Fibroblast of lung (primary cell): ENCODE measurements at regions not wholly inside any gene's neighbourhood (a gene's known extent, or its start where the extent isn't known, plus 50 kb on each side); places are given as distances from the start of the nearest gene placed in this dataset.

Source experiments
- DNase-seq, 2 donors: peaks; one replicate each; pipeline versions ENCODE4 v3.0.0 to v3.0.0-alpha.2; 2010; ENCODE audit warnings: low read depth in 2 of 2
- H2AFZ ChIP-seq: 2 replicates; pipeline ENCODE4 v1.5.1; 2012; ENCODE audit warnings: low read length, control low read depth, inconsistent platforms
- H3K27ac ChIP-seq: 2 replicates; pipeline ENCODE4 v1.5.1; 2011; ENCODE audit warnings: low read length, control low read depth; ENCODE audit not compliant: insufficient read depth
- H3K27me3 ChIP-seq: 2 replicates; pipeline ENCODE4 v1.5.1; 2011; ENCODE audit warnings: mild to moderate bottlenecking, low read length; ENCODE audit not compliant: control insufficient read depth, insufficient read depth
- H3K36me3 ChIP-seq: 2 replicates; pipeline ENCODE4 v1.5.1; 2011; ENCODE audit warnings: low read length; ENCODE audit not compliant: control insufficient read depth, insufficient read depth
- H3K4me1 ChIP-seq: 2 replicates; pipeline ENCODE4 v1.5.1; 2011; ENCODE audit warnings: low read length; ENCODE audit not compliant: control insufficient read depth, insufficient read depth; ENCODE audit errors: extremely low read depth
- H3K4me2 ChIP-seq: 2 replicates; pipeline ENCODE4 v1.5.1; 2011; ENCODE audit warnings: low read length, control low read depth; ENCODE audit not compliant: insufficient read depth; ENCODE audit errors: extremely low read depth
- H3K4me3 ChIP-seq, 4 experiments: fragments of 200-600 bp in 1 of 4; sonication (generic) in 1 of 4; replicated peaks in 1 of 4; 2 replicates each; pipeline ENCODE4 v1.5.1; 2011 to 2016; ENCODE audit warnings: low read length in 4 of 4, low read depth in 3 of 4, mild to moderate bottlenecking in 3 of 4, control low read depth in 2 of 4, inconsistent platforms in 1 of 4, mixed read lengths in 1 of 4; ENCODE audit not compliant: insufficient read depth in 1 of 4; ENCODE audit errors: control extremely low read depth in 1 of 4
- H3K79me2 ChIP-seq: 2 replicates; pipeline ENCODE4 v1.5.1; 2012; ENCODE audit warnings: mild to moderate bottlenecking, low read length, inconsistent platforms; ENCODE audit not compliant: control insufficient read depth, insufficient read depth
- H3K9ac ChIP-seq: 2 replicates; pipeline ENCODE4 v1.5.1; 2011; ENCODE audit warnings: mild to moderate bottlenecking, low read length, control low read depth; ENCODE audit not compliant: insufficient read depth
- H3K9me3 ChIP-seq: 2 replicates; pipeline ENCODE4 v1.5.1; 2012; ENCODE audit warnings: low read depth, low read length; ENCODE audit not compliant: control insufficient read depth, insufficient read depth
- H4K20me1 ChIP-seq: 2 replicates; pipeline ENCODE4 v1.5.1; 2011; ENCODE audit warnings: low read length; ENCODE audit not compliant: control insufficient read depth, insufficient read depth; ENCODE audit errors: extremely low read depth
- EZH2 ChIP-seq: IDR thresholded peaks from 2 replicates; pipeline ENCODE4 v1.5.1; 2012; ENCODE audit warnings: low read length, control low read depth, mild to moderate bottlenecking; ENCODE audit errors: missing control alignments
- TF ChIP-seq, protein P1 (sequence below), 2 donors: IDR thresholded peaks in 1 of 2; conservative IDR thresholded peaks in 1 of 2; 1 replicate in 1 of 2; 2 replicates in 1 of 2; pipeline ENCODE4 v1.5.1; 2011 to 2012; ENCODE audit warnings: low read length in 2 of 2, control low read depth in 1 of 2, inconsistent platforms in 1 of 2, low read depth in 1 of 2, mild to moderate bottlenecking in 1 of 2

GRCh38 chr2:17115042-17115441 is 403.2 kb downstream of the RAD51AP2 start:
- no peak for TF ChIP-seq EZH2
- TF ChIP-seq, protein P1, sequence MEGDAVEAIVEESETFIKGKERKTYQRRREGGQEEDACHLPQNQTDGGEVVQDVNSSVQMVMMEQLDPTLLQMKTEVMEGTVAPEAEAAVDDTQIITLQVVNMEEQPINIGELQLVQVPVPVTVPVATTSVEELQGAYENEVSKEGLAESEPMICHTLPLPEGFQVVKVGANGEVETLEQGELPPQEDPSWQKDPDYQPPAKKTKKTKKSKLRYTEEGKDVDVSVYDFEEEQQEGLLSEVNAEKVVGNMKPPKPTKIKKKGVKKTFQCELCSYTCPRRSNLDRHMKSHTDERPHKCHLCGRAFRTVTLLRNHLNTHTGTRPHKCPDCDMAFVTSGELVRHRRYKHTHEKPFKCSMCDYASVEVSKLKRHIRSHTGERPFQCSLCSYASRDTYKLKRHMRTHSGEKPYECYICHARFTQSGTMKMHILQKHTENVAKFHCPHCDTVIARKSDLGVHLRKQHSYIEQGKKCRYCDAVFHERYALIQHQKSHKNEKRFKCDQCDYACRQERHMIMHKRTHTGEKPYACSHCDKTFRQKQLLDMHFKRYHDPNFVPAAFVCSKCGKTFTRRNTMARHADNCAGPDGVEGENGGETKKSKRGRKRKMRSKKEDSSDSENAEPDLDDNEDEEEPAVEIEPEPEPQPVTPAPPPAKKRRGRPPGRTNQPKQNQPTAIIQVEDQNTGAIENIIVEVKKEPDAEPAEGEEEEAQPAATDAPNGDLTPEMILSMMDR (conservative IDR thresholded peaks at IDR 0.05 in 1 of 2, IDR thresholded peaks at IDR 0.05 in 1 of 2; ENCODE audit: low read depth in 1 of 2, low read length in 2 of 2): no peak
- Histone ChIP-seq H3K79me2 (no peaks in the 10 kb centered on the region), H3K9ac (no peak overlapping the region), H2AFZ (no peak overlapping the region), H3K4me3 (no peak overlapping the region), H3K9me3 (no peaks in the 10 kb centered on the region), H3K36me3 (no peaks in the 10 kb centered on the region), H4K20me1 (no peaks in the 10 kb centered on the region), H3K27ac (no peak overlapping the region), H3K4me2 (no peak overlapping the region), H3K27me3 (no peaks in the 10 kb centered on the region), H3K4me1 (no peaks in the 10 kb centered on the region)
- no peak for DNase-seq

GRCh38 chr2:17107871-17108270 is 410.4 kb downstream of the RAD51AP2 start:
- H3K36me3 ChIP-seq: no peaks in the 10 kb centered on the region

DNA sequence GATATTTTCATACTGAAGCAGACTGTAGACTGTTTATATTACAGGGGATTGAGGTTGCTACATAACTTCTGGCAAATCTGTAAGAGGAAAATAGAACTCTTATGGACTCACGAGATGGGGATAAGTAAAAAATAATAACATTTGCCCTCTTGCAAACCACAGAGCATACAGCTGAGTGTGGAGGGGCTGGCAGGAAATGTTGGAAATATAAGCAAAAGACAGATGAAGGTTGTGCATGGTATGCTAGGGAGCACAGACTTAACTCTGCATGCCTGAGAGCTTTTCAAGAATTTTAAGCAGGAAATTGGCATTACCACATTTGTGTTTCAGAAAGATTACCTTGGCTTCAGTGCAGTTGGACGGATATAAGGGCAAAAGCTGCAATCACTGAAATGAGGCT is 411.1 kb downstream of the RAD51AP2 start:
- Histone ChIP-seq H3K4me2 (no peak overlapping the region), H3K4me1 (peaks cover 3% of the 10 kb centered on the region)

More at GRCh38 chr2:17107871-17108270, 410.4 kb downstream of the RAD51AP2 start:
- Histone ChIP-seq H3K27ac (no peak overlapping the region), H2AFZ (no peak overlapping the region), H3K4me1 (peaks cover 3% of the 10 kb centered on the region), H3K4me3 (no peak overlapping the region), H4K20me1 (no peaks in the 10 kb centered on the region), H3K79me2 (no peaks in the 10 kb centered on the region), H3K27me3 (no peaks in the 10 kb centered on the region), H3K4me2 (no peak overlapping the region), H3K9me3 (no peaks in the 10 kb centered on the region), H3K9ac (no peak overlapping the region)
- TF ChIP-seq, protein P1 (conservative IDR thresholded peaks at IDR 0.05 in 1 of 2, IDR thresholded peaks at IDR 0.05 in 1 of 2; ENCODE audit: low read depth in 1 of 2, low read length in 2 of 2): no peak
- no peak for TF ChIP-seq EZH2
- no peak for DNase-seq

More for the DNA sequence above, 411.1 kb downstream of the RAD51AP2 start:
- Histone ChIP-seq H4K20me1 (no peaks in the 10 kb centered on the region), H3K9ac (no peak overlapping the region), H3K36me3 (no peaks in the 10 kb centered on the region), H3K79me2 (no peaks in the 10 kb centered on the region), H2AFZ (no peak overlapping the region), H3K27ac (no peak overlapping the region), H3K27me3 (no peaks in the 10 kb centered on the region), H3K9me3 (no peaks in the 10 kb centered on the region), H3K4me3 (no peak overlapping the region)
- DNase-seq: peak; percentile 78 to 84
- TF ChIP-seq, protein P1 (conservative IDR thresholded peaks at IDR 0.05 in 1 of 2, IDR thresholded peaks at IDR 0.05 in 1 of 2; ENCODE audit: low read depth in 1 of 2, low read length in 2 of 2): no peak
- TF ChIP-seq EZH2: no peak
